Immature natural killer cell (primary cell): ENCODE measurements at regions not wholly inside any gene's neighbourhood (a gene's known extent, or its start where the extent isn't known, plus 50 kb on each side); places are given as distances from the start of the nearest gene placed in this dataset.
A peak's percentile ranks its signal among the peaks of the same experiment; 100 is the strongest.
"Not testable (repeated sequence)": the region's sequence is repeated elsewhere in the genome, so short reads cannot be mapped to it uniquely, and the experiment has no call there.

Experiments used
- DNase-seq, 3 donors: peaks; one replicate each; pipeline ENCODE4 v3.0.0; 2022; ENCODE audit warnings: mixed read lengths in 1 of 3
- H3K27ac Mint-ChIP-seq, 6 donors: one replicate each; pipeline ENCODE4 v1.8.0; 2020; ENCODE audit warnings: mixed read lengths in 6 of 6, mild to moderate bottlenecking in 5 of 6, inconsistent platforms in 4 of 6, moderate library complexity in 3 of 6
- H3K27me3 Mint-ChIP-seq, 3 donors: one replicate each; pipeline ENCODE4 v1.8.0; 2020 to 2021; ENCODE audit warnings: low read depth in 3 of 3, mild to moderate bottlenecking in 3 of 3, mixed read lengths in 3 of 3, moderate library complexity in 3 of 3, inconsistent platforms in 1 of 3
- H3K36me3 Mint-ChIP-seq, 3 donors: one replicate each; pipeline ENCODE4 v1.8.0; 2020; ENCODE audit warnings: mixed read lengths in 3 of 3, inconsistent platforms in 2 of 3, mild to moderate bottlenecking in 2 of 3
- H3K4me1 Mint-ChIP-seq, 2 donors: one replicate each; pipeline ENCODE4 v1.8.0; 2020; ENCODE audit warnings: inconsistent platforms in 2 of 2, mild to moderate bottlenecking in 2 of 2, mixed read lengths in 2 of 2, moderate library complexity in 1 of 2
- H3K4me3 Mint-ChIP-seq, 5 donors: one replicate each; pipeline ENCODE4 v1.8.0; 2020; ENCODE audit warnings: mild to moderate bottlenecking in 5 of 5, mixed read lengths in 5 of 5, inconsistent platforms in 3 of 5, moderate library complexity in 3 of 5
- H3K9me3 Mint-ChIP-seq, 6 donors: one replicate each; pipeline ENCODE4 v1.8.0; 2020; ENCODE audit warnings: mild to moderate bottlenecking in 6 of 6, mixed read lengths in 6 of 6, inconsistent platforms in 4 of 6, moderate library complexity in 3 of 6

DNA sequence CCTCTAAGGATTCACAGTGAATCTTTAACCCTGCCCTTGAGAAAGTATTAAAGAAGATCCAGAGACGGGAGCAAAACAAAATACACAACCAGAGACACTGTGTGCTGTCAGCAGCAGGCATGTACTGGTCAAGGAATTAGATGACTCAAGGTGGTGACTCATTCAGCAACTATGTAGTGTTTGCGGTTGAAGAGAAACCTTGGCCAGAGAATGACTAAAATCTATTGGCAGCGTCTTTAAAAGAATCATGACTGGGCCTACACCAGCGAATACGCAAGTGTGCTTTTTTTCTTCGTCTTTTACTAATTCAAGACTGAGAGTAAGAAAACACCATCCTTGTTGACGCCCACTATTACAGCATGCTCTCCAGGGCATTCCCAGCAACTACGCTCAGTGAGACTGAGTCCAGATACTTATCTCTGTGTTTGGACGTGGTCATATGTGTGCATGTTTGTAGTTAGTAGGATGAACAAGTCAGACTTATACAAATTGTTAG lies 72.4 kb upstream of the BACH2 start:
- H3K4me1 Mint-ChIP-seq, result peaks cover 0 to 7% of the 10 kb centered on the region in 2 donors
- DNase-seq, result peak in 1 of 3 donors; percentile 57
- H3K36me3 Mint-ChIP-seq, result no peaks in the 10 kb centered on the region
- no peaks in the 10 kb centered on the region for H3K9me3 Mint-ChIP-seq
- H3K27ac Mint-ChIP-seq, result peak overlapping the region in 1 of 6 donors; percentile 46
- H3K27me3 Mint-ChIP-seq, result peaks cover 0 to 3% (median 0%) of the 10 kb centered on the region in 3 donors
- H3K4me3 Mint-ChIP-seq, result no peak overlapping the region

DNA sequence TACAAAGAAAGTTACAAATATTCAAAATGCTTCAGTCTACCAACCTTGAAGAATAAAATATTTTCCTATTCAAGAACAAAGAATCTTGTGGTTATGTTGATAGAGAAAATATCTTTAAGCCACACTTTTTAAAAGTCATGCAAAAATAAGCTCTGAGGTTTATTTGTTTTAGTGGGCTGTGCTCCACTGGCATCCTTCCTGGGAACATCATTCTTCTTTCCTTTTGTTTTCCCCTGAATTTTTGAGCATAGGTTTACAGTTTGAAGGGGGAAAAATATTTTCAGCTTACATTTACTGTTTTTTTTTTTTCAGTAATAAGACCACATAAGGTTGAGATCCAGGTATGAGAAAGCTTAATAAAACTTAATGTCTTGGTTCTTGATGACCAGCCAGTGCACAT lies 72.0 kb upstream of the BACH2 start:
- Mint-ChIP-seq H3K4me3 (no peak overlapping the region), H3K4me1 (peaks cover 0 to 7% of the 10 kb centered on the region in 2 donors), H3K27ac (no peak overlapping the region), H3K36me3 (no peaks in the 10 kb centered on the region), H3K9me3 (no peaks in the 10 kb centered on the region), H3K27me3 (peaks cover 0 to 3% (median 0%) of the 10 kb centered on the region in 3 donors)
- no peak for DNase-seq

DNA sequence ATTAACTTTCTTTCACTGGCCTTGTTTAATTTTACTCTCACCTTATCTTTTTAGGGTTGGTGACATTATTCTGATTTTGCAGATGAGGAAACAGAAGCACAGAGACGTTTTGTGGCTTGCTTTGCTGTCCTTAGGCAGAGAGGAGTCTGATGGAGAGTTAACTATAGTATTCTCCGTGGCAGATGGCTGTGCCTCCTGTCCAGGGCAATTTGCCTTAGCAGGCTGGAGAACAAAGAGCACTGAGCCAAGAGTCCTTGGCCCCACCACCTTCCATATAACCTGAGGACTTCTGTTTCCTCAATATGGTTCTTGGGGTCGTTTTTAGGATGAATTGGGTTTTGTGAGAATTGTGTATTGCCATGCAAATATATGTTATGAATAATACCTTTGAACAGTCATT lies 71.4 kb upstream of the BACH2 start:
- H3K4me1 Mint-ChIP-seq, result peaks cover 0 to 7% of the 10 kb centered on the region in 2 donors
- H3K9me3 Mint-ChIP-seq, result no peaks in the 10 kb centered on the region
- H3K4me3 Mint-ChIP-seq, result no peak overlapping the region
- H3K27ac Mint-ChIP-seq, result no peak overlapping the region
- H3K27me3 Mint-ChIP-seq, result peaks cover 0 to 3% (median 0%) of the 10 kb centered on the region in 3 donors
- no peaks in the 10 kb centered on the region for H3K36me3 Mint-ChIP-seq
- no peak for DNase-seq

DNA sequence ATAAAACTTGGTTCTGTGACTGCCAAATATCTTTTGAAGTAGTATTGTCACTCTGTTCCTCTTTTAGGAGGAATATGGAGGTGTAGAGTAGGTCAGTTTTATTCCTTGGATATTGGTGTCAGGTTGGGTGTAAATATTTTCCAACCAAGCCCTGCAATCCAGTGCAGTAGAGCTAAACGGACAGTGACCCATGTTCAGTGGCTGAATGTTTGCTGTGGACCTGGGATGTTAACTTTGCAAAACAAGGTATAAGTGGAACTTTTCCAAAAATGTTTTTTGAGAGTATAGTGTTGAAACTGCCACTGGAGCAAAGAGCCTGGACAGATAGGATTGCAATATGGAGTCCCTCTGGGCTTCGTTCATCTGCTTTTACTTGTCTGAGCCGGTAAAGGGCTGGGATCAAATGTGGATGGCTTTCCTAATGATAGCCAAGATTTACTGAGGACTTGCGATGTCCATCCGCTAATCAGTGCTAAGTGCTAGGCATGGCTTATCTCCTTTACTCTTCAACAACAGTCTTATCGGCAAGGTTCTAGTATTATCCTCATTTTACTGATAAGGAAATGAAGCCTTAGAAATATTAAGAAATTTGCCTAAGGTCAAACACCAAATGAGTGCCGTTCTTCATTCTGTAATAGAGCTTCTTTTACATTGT lies 69.0 kb upstream of the BACH2 start:
- Mint-ChIP-seq H3K9me3 (no peaks in the 10 kb centered on the region), H3K27ac (no peak overlapping the region)

DNA sequence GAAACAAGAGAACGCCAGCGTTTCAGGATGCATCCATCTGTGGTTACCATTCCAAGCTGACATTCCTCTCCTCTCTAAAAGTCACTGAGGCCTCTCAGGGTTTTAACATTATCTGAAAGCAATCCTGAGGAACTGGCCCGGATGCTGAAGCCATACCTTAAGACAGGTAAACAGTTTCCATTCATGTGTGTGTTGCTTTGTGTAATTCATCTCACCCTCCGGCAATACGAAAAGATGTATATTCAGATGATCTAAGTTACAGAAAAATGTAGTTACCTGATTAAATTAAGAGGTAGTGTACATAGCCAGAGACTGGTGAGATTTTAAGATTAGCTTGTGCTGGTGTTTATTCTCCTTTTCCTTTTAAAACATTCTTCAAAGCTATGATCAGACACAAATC lies 68.4 kb upstream of the BACH2 start:
- no peak for DNase-seq
- Mint-ChIP-seq H3K4me1 (peaks cover 0 to 7% of the 10 kb centered on the region in 2 donors), H3K9me3 (no peaks in the 10 kb centered on the region), H3K27ac (no peak overlapping the region), H3K4me3 (no peak overlapping the region), H3K27me3 (peaks cover 0 to 1% (median 0%) of the 10 kb centered on the region in 3 donors), H3K36me3 (no peaks in the 10 kb centered on the region)

More for the DNA sequence above, 69.0 kb upstream of the BACH2 start:
- Mint-ChIP-seq H3K36me3 (no peaks in the 10 kb centered on the region), H3K27me3 (peaks cover 0 to 1% (median 0%) of the 10 kb centered on the region in 3 donors), H3K4me1 (peaks cover 0 to 7% of the 10 kb centered on the region in 2 donors), H3K4me3 (no peak overlapping the region)
- DNase-seq, result no peak

DNA sequence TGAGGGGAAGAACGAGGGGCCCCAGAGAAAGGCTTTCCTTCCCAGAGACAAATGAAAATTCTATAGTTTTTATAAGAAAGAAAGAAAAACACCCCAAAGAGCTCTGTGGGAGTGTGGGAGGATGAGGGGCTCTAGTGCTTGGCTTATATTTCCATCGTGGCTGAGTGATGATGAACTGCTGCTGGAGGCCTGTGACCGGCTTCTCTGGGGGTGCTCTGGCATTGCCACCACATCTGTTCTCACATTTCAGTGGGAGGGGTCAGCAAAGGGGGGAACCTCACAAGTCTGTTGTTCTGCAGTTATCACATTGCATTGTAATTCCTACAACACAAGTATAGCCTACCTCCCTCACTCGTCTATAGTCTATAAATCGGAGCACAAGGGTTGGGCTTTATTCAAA lies 67.6 kb upstream of the BACH2 start:
- DNase-seq, result no peak
- H3K4me1 Mint-ChIP-seq, result peaks cover 0 to 7% of the 10 kb centered on the region in 2 donors
- no peak overlapping the region for H3K4me3 Mint-ChIP-seq
- H3K27ac Mint-ChIP-seq, result peak overlapping the region in 1 of 6 donors; percentile 27
- no peaks in the 10 kb centered on the region for H3K36me3 Mint-ChIP-seq
- no peaks in the 10 kb centered on the region for H3K27me3 Mint-ChIP-seq
- no peaks in the 10 kb centered on the region for H3K9me3 Mint-ChIP-seq

DNA sequence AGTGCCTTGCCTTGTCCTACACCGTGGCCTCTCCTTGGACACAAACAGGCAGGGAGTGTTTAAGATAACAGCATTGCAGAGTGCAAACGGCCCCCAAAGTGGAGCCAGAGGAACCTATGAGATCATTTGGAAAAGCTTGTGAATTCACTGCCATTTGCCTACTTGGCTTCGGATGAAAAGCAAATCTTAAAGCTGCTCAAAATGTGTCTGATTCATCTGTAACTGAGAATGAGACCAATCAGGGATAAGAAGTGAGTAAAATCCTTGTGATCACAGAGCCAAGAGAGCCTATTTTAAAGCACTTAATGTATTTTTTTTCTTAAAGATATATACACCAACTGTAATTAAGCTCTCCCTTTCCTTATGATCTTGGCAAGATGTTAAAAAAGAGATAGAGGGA lies 65.7 kb upstream of the BACH2 start:
- no peaks in the 10 kb centered on the region for H3K36me3 Mint-ChIP-seq
- no peaks in the 10 kb centered on the region for H3K9me3 Mint-ChIP-seq

DNA sequence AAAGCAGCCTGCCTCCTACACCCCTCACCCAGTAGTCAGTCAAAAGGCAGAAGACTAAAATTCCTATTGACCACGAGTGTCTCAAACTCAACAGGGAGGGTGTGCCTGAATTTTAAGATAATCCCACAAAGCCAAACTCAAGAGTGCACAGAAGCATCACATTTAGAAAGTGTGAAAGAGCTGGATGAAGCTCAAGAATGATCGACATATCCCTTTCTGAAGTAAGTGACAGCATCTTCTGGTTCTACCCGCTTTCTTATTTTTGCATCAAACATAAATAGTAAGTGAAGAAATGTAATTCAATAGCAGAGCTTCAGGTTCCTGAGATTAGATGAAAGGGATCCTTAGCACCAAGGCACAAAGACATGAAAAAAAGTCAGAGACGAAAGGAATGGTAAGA lies 64.5 kb upstream of the BACH2 start:
- Mint-ChIP-seq H3K4me3 (no peak overlapping the region), H3K27me3 (peaks cover 0 to 2% (median 0%) of the 10 kb centered on the region in 3 donors), H3K36me3 (no peaks in the 10 kb centered on the region), H3K27ac (no peak overlapping the region), H3K4me1 (no peaks in the 10 kb centered on the region), H3K9me3 (no peaks in the 10 kb centered on the region)
- DNase-seq, result no peak

More for the DNA sequence above, 65.7 kb upstream of the BACH2 start:
- DNase-seq, result no peak
- H3K4me1 Mint-ChIP-seq, result no peaks in the 10 kb centered on the region
- H3K4me3 Mint-ChIP-seq, result no peak overlapping the region
- peaks cover 0 to 2% (median 0%) of the 10 kb centered on the region in 3 donors for H3K27me3 Mint-ChIP-seq
- H3K27ac Mint-ChIP-seq, result no peak overlapping the region

DNA sequence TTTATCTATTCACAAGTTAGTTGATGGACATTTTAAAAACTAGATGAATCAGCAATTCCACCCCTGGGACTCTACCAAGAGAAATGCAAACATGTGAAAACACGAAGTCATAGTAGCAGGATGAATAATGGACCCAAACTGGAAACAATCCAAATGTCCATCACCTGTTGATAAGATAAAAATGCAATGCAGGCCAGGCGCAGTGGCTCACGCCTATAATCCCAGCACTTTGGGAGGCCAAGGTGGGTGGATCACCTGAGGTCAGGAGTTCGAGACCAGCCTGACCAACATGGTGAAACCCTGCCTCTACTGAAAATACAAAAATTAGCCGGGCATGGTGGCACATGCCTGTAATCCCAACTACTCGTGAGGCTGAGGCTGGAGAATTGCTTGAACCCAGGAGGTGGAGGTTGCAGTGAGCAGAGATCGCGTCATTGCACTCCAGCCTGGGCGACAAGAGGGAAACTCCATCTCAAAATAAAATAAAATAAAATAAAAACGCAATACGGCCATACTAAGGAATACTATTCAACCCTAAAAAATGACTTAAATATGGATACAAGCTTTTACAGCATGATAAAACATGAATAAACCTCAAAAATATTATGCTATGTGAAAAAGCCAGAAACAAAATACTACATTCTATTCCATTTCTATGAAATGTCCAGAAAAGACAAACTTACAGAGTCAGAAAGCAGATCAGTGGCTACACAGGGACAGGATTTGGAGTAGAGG lies 61.6 kb upstream of the BACH2 start:
- H3K9me3 Mint-ChIP-seq, H3K27me3 Mint-ChIP-seq, DNase-seq: not testable (repeated sequence)

DNA sequence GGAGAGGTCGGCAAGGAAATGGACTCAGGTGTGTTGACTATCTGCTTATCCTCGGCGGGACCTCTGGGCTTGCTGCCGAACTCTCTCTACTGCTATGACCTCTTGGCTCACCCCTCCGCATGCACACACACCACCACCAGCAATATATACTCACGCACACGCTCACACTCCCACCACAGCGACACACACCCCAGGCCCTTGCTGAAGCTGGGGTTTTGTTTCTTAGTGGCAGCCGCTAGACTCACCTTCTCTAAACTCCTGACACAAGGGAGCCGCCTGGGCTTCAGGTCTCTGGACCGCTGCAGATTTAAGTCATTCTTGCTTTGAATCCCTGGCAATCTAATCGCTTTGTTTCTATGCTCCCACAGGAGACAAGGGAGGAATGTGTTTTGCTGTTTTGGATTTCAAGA lies 59.4 kb upstream of the BACH2 start:
- H3K27me3 Mint-ChIP-seq, result peaks cover 0 to 5% (median 3%) of the 10 kb centered on the region in 3 donors
- H3K36me3 Mint-ChIP-seq, result no peaks in the 10 kb centered on the region
- H3K9me3 Mint-ChIP-seq, result no peaks in the 10 kb centered on the region
- peaks cover 0 to 4% of the 10 kb centered on the region in 2 donors for H3K4me1 Mint-ChIP-seq
- no peak overlapping the region for H3K27ac Mint-ChIP-seq
- DNase-seq, result no peak
- H3K4me3 Mint-ChIP-seq, result no peak overlapping the region

More for the DNA sequence above, 61.6 kb upstream of the BACH2 start:
- not testable (repeated sequence) for H3K27ac Mint-ChIP-seq, H3K4me3 Mint-ChIP-seq, H3K4me1 Mint-ChIP-seq, H3K36me3 Mint-ChIP-seq

DNA sequence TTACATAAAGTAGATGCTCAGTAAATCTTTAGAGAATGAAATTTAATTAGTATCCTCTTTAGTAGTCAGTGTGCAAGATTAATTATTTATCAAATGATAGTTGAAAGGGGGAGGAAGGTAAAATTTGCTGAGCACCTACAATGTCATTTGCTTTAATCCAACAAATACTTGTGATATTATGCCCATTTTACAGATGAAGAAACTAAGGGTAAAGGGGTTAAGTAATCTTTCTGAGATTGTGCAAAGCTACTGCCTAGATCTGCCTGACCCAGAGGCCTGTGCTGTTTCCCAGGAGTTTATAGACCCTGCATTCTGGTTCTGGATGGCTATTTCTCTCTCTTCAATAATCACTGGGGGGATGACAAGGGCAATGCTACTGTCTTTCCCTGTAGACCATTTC lies 58.3 kb upstream of the BACH2 start:
- Mint-ChIP-seq H3K27me3 (peaks cover 0 to 5% (median 4%) of the 10 kb centered on the region in 3 donors), H3K4me3 (no peak overlapping the region), H3K36me3 (no peaks in the 10 kb centered on the region), H3K4me1 (peaks cover 6 to 14% of the 10 kb centered on the region in 2 donors), H3K27ac (no peak overlapping the region), H3K9me3 (no peaks in the 10 kb centered on the region)
- no peak for DNase-seq

DNA sequence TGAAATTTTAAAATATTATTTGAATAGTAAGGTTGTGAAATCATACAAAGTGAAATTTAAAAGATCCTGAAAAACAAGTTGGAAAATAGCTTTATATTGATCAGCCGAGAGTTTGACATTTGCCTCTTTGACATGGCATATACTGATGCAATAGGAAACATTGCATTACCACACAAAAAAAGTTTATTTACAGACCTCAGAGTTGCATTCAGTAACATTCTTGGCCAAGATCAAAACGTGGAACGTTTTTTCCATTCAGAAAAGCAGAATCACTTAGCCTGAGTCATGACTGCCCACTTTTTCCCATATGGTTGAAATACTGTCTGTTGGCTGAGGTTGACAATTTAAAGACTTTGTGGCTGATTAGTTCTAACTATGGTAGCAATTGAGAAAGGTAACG lies 55.1 kb upstream of the BACH2 start:
- Mint-ChIP-seq H3K4me3 (no peak overlapping the region), H3K27me3 (peaks cover 0 to 7% (median 5%) of the 10 kb centered on the region in 3 donors), H3K4me1 (peaks cover 6 to 14% of the 10 kb centered on the region in 2 donors), H3K9me3 (no peaks in the 10 kb centered on the region), H3K27ac (no peak overlapping the region), H3K36me3 (no peaks in the 10 kb centered on the region)
- no peak for DNase-seq

DNA sequence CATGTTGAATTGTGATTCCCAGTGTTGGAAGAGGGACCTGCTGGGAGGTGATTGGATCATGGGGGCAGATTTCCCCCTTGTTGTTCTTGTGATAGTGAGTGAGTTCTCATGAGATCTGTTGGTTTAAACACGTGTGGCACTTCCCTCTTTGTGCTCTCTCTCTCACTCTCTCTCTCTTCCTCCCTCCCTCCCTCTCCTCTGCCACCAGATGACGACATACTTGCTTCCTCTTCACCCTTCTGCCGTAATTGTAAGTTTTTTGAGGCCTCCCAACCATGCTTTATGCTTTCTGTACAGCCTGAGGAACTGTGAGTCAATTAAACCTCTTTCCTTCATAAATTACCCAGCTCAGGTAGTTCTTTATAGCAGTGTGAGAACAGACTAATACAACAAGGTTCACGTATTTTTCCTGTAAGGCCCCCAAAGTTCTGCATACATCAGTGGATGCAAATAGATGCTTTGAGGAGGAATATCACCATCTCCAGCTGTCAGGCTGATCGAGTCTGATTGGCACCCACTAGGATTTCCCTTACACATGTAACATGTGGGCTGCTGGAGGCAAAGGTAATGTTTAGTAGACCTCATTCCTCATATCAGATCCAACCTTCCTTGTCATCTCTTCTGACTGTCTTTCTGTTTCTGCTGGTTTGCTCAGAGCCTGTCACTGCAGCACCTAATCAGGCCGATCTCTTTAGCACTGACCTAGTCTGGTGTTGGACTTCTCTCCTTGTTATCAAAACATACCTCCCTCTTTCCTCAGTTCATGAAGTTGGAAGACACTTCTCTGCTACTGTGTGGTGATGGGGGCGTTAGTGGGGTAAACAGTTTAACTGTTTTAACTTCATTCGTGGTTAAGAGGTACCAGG lies 54.3 kb upstream of the BACH2 start:
- Mint-ChIP-seq H3K9me3 (no peaks in the 10 kb centered on the region), H3K4me1 (peaks cover 6 to 14% of the 10 kb centered on the region in 2 donors), H3K36me3 (no peaks in the 10 kb centered on the region), H3K4me3 (no peak overlapping the region), H3K27me3 (peaks cover 0 to 7% (median 4%) of the 10 kb centered on the region in 3 donors), H3K27ac (peak overlapping the region in 5 of 6 donors; percentile 1 to 73 (median 5))
- DNase-seq, result peak; percentile 23 to 47 (median 29)
